MCF 10A (cell line): ENCODE measurements at regions not wholly inside any gene's neighbourhood (a gene's known extent, or its start where the extent isn't known, plus 50 kb on each side); places are given as distances from the start of the nearest gene placed in this dataset.

ENCODE experiments used
- BruUV-seq: library from RNA; stranded (reverse); fragments of 400-500 nt; replicated peaks from 2 replicates; lab custom pipeline; 2021; lab: Mats Ljungman, UMichigan
- CTCF ChIA-PET: fragments of 300-600 bp; sonication (Branson Sonifier 250); formaldehyde crosslinking; extraction: SDS; loops from one replicate; lab custom pipeline; 2021; ENCODE audit warnings: antibody characterized with exemption, inconsistent platforms; lab: Yijun Ruan, JAX
- POLR2A ChIA-PET: fragments of 300-600, 350-650 bp; sonication (Branson Sonifier 250); formaldehyde crosslinking; extraction: SDS; loops from one replicate; lab custom pipeline; 2020; ENCODE audit warnings: antibody characterized with exemption, inconsistent platforms; lab: Yijun Ruan, JAX
- DNase-seq: peaks from one replicate; pipeline ENCODE4 v3.0.0-alpha.2; 2018; ENCODE audit not compliant: unreplicated experiment
- H3K27ac Mint-ChIP-seq: one replicate; pipeline ENCODE4 v1.8.0; 2022; ENCODE audit warnings: mild to moderate bottlenecking, low read depth, mixed read lengths; ENCODE audit not compliant: unreplicated experiment
- H3K27me3 Mint-ChIP-seq: one replicate; pipeline ENCODE4 v1.8.0; 2022; ENCODE audit warnings: mixed read lengths; ENCODE audit not compliant: insufficient read depth, unreplicated experiment
- H3K36me3 Mint-ChIP-seq: one replicate; pipeline ENCODE4 v1.8.0; 2022; ENCODE audit warnings: mild to moderate bottlenecking, moderate library complexity, mixed read lengths; ENCODE audit not compliant: insufficient read depth, unreplicated experiment
- H3K4me1 Mint-ChIP-seq: one replicate; pipeline ENCODE4 v1.8.0; 2022; ENCODE audit warnings: mixed read lengths; ENCODE audit not compliant: insufficient read depth, unreplicated experiment
- H3K4me3 Mint-ChIP-seq: one replicate; pipeline ENCODE4 v1.8.0; 2022; ENCODE audit warnings: mild to moderate bottlenecking, moderate library complexity, mixed read lengths; ENCODE audit not compliant: unreplicated experiment
- H3K9me3 Mint-ChIP-seq: one replicate; pipeline ENCODE4 v1.8.0; 2022; ENCODE audit warnings: mixed read lengths; ENCODE audit not compliant: unreplicated experiment
- intact Hi-C: fragments of 100-400 bp; cut with micrococcal nuclease; formaldehyde crosslinking; loops from 2 replicates; pipeline ENCODE4 v1.14.1; 2022
- TF ChIP-seq, protein P1 (sequence below): fragments of 200-600 bp; IDR thresholded peaks from one replicate; pipeline ENCODE4 v1.8.0; 2022; ENCODE audit warnings: antibody characterized with exemption, mild to moderate bottlenecking; ENCODE audit not compliant: unreplicated experiment

DNA sequence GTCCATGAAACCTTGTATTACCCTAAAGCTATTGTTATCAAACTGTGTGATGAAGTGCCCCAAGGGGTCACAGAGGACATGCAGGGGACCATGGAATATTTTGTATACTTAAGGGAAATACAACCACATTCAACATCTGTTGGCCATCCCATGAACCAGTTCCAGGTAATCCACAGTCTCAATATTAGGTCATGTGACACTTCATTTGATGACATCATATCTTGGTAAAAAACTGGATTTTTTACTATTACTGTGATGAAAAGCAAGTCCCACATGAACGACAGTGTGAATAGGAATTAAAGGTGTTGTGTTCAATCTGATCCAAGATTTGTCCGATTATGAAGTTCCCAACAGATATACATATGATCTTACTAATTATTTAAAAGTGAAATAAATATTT, 355.2 kb downstream of the IRS2 start:
- no peak for DNase-seq
- Mint-ChIP-seq H3K4me3 (no peak overlapping the region), H3K9me3 (peaks cover 15% of the 10 kb centered on the region), H3K4me1 (peaks cover 12% of the 10 kb centered on the region), H3K27me3 (no peaks in the 10 kb centered on the region), H3K27ac (no peak overlapping the region), H3K36me3 (no peaks in the 10 kb centered on the region)
- no TSS peak for BruUV-seq
- CTCF ChIA-PET: interaction anchor here (0.5 kb wide), 1 partner anchor 284 kb away, joined by 3 read pairs; no protein-coding TSS in a partner anchor
- intact Hi-C loops: no loop called here
- TF ChIP-seq, protein P1, sequence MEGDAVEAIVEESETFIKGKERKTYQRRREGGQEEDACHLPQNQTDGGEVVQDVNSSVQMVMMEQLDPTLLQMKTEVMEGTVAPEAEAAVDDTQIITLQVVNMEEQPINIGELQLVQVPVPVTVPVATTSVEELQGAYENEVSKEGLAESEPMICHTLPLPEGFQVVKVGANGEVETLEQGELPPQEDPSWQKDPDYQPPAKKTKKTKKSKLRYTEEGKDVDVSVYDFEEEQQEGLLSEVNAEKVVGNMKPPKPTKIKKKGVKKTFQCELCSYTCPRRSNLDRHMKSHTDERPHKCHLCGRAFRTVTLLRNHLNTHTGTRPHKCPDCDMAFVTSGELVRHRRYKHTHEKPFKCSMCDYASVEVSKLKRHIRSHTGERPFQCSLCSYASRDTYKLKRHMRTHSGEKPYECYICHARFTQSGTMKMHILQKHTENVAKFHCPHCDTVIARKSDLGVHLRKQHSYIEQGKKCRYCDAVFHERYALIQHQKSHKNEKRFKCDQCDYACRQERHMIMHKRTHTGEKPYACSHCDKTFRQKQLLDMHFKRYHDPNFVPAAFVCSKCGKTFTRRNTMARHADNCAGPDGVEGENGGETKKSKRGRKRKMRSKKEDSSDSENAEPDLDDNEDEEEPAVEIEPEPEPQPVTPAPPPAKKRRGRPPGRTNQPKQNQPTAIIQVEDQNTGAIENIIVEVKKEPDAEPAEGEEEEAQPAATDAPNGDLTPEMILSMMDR: no peak
- POLR2A ChIA-PET: interaction anchor here (1.5 kb wide), 1 partner anchor 157 kb away, joined by 3 read pairs; no protein-coding TSS in a partner anchor

DNA sequence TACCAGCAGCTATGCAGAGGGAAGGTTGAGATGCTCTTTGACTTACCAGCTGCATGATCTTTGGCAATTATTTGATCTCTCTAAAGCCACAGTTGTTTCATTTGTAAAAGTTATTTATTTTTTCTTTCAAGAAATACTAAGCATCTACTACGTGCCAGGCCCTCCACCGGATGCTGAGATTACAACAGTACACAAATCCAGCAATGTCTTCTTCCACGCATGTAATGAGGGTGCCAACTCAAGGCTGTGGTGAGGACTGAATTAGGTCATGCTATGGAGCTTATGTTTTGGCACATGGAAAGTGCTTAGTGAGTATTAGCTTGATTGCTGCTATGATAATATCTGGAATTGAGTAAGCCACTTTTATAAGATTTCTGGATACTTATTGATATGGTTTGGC, 358.2 kb downstream of the IRS2 start:
- no peak overlapping the region for H3K4me3 Mint-ChIP-seq
- ChIA-PET CTCF (no interaction called here), POLR2A (no interaction called here)
- intact Hi-C loops: no loop called here
- peaks cover 2% of the 10 kb centered on the region for H3K36me3 Mint-ChIP-seq
- TF ChIP-seq, protein P1: no peak
- no peaks in the 10 kb centered on the region for H3K27me3 Mint-ChIP-seq
- H3K9me3 Mint-ChIP-seq: peaks cover 7% of the 10 kb centered on the region
- no peak overlapping the region for H3K27ac Mint-ChIP-seq
- H3K4me1 Mint-ChIP-seq: no peaks in the 10 kb centered on the region
- BruUV-seq: no TSS peak
- no peak for DNase-seq

DNA sequence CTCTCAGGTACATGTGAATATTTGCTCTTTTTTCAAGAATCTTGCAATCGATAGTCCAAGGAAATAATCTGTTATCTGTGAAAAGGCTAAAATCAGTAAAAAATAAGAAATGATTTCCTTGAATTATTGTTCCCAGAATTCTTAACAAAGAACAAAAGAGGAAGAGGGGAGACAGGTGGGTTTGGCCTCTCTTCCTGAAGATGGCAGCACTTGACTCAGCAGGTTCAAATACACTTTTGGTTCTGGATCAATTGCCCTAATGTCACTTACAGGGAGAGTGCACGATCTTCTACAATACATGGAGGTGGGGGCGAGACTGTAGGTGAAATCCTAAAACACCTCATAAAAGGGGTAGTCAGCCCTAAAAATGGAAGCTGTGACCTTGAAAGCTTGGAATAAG, 358.7 kb downstream of the IRS2 start:
- DNase-seq: no peak
- no peaks in the 10 kb centered on the region for H3K27me3 Mint-ChIP-seq
- no peaks in the 10 kb centered on the region for H3K4me1 Mint-ChIP-seq
- POLR2A ChIA-PET: no interaction called here
- H3K9me3 Mint-ChIP-seq: peaks cover 7% of the 10 kb centered on the region
- TF ChIP-seq, protein P1: no peak
- CTCF ChIA-PET: no interaction called here
- intact Hi-C loops: no loop called here
- no peak overlapping the region for H3K4me3 Mint-ChIP-seq
- peaks cover 6% of the 10 kb centered on the region for H3K36me3 Mint-ChIP-seq
- no peak overlapping the region for H3K27ac Mint-ChIP-seq
- no TSS peak for BruUV-seq

DNA sequence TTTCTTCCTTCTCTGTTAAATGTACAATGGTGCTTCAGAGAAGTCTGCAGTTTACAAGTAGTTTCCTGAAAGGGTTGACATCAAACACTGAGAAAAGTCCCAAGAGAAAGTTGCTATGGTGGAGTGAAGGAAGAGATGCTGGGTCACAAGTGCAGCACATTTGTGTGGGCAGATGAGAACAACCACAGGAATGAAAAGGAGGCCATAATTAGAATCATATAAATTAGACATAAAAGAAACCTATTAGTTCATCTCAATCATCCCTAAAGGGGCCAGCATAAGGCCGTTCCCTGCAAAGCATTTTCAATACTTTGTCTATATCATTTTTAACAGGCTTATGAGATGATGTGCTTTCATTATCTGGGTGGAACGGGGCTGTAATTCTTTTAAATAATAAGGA, 359.2 kb downstream of the IRS2 start:
- CTCF ChIA-PET: no interaction called here
- no TSS peak for BruUV-seq
- Mint-ChIP-seq H3K4me3 (no peak overlapping the region), H3K4me1 (no peaks in the 10 kb centered on the region), H3K36me3 (peaks cover 7% of the 10 kb centered on the region), H3K27me3 (no peaks in the 10 kb centered on the region), H3K9me3 (peaks cover 7% of the 10 kb centered on the region), H3K27ac (no peak overlapping the region)
- intact Hi-C loops: no loop called here
- DNase-seq: no peak
- POLR2A ChIA-PET: no interaction called here
- TF ChIP-seq, protein P1: no peak
